ENCODE measurements at regions not wholly inside any gene's neighbourhood (a gene's known extent, or its start where the extent isn't known, plus 50 kb on each side); places are given as distances from the start of the nearest gene placed in this dataset.

DNA sequence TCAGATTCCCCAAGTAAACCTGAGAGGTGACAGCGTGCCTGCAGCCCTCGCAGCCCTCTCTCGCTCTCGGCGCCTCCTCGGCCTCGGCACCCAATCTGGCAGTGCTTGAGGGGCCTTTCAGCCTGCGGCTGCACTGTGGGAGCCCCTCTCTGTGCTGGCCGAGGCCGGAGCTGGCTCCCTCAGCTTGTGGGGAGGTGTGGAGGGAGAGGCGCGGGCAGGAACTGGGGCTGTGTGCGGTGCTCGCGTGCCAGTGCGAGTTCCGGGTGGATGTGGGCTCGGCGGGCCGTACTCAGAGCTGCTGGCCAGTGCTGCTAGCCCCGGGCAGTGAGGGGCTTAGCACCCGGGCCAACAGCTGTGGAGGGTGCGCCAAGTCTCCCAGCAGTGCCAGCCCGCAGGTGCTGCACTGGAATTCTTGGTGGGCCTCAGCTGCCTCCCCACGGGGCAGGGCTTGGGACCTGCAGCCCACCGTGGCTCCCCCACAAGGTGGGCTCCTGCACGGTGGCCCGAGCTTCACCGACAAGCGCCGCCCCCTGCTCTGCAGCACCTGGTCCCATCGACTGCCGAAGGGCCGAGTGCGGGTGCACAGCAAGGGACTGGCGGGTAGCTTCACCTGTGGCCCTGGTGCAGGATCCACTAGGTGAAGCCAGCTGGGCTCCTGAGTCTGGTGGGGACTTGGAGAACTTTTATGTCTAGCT is 809.7 kb upstream of the ADGRB3 start:
- DNase-seq (ENCODE audit: low read depth): no peak
- TF ChIP-seq, protein P1, sequence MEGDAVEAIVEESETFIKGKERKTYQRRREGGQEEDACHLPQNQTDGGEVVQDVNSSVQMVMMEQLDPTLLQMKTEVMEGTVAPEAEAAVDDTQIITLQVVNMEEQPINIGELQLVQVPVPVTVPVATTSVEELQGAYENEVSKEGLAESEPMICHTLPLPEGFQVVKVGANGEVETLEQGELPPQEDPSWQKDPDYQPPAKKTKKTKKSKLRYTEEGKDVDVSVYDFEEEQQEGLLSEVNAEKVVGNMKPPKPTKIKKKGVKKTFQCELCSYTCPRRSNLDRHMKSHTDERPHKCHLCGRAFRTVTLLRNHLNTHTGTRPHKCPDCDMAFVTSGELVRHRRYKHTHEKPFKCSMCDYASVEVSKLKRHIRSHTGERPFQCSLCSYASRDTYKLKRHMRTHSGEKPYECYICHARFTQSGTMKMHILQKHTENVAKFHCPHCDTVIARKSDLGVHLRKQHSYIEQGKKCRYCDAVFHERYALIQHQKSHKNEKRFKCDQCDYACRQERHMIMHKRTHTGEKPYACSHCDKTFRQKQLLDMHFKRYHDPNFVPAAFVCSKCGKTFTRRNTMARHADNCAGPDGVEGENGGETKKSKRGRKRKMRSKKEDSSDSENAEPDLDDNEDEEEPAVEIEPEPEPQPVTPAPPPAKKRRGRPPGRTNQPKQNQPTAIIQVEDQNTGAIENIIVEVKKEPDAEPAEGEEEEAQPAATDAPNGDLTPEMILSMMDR (conservative IDR thresholded peaks at IDR 0.05; ENCODE audit: control insufficient read depth, insufficient read depth, low read depth, low read length): no peak
- H3K4me3 ChIP-seq (ENCODE audit: control insufficient read depth, low read depth, low read length): no peak overlapping the region

DNA sequence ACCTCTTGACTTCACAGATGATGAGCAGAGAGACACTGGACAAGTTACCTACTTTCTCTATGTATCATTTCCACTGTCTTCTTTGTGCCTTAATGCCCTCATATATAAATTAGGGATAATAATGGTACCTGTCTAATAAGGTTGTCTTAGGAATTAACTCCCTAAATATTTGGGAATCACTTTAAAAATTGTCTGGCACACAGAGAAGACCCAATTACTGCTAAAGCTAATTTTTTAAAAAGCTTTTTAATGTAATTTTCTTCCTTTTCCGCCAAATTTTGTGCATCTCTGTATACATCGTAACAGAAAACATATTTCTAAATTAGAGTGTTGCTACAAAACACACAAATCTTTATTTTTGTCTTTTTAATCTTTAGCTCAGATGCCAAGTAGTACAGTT is 816.8 kb upstream of the ADGRB3 start:
- no peak overlapping the region for H3K4me3 ChIP-seq (ENCODE audit: control insufficient read depth, low read depth, low read length)
- DNase-seq (ENCODE audit: low read depth): no peak
- TF ChIP-seq, protein P1 (conservative IDR thresholded peaks at IDR 0.05; ENCODE audit: control insufficient read depth, insufficient read depth, low read depth, low read length): no peak

DNA sequence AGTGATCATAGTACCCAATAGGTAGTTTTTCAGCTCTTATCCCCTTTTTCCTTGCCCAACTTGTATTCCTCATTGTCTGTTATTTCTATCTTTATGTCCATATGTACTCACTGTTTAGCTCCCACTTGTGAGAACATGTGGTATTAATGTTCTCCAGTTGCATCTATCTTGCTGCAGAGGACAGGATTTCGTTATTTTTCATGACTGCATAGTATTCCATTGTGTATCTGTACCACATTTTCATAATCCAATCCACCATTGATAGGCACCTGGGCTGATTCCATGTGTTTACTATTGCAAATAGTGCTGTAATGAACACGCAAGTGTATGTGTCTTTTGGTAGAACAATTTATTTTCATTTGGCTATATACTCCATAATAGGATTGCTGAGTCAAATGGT is 819.5 kb upstream of the ADGRB3 start:
- TF ChIP-seq, protein P1 (conservative IDR thresholded peaks at IDR 0.05; ENCODE audit: control insufficient read depth, insufficient read depth, low read depth, low read length): no peak
- DNase-seq (ENCODE audit: low read depth): no peak
- no peak overlapping the region for H3K4me3 ChIP-seq (ENCODE audit: control insufficient read depth, low read depth, low read length)

DNA sequence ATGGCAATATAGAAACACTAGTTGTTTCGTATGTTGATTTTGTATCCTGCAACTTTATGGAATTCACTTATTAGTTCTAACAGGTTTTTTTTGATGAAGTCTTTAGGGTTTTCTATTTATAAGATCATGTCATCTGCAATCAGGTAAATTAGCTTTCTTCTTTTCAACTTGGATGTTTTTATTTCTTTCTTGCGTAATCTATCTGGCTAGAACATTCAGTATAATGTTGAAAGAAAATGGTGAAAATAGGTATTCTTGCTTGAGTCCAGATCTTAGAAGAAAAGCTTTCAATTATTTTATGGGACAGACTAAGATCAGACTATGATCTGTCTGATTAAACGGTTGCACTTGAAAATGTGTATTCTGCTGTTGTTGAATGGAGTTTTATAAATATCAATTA is 820.8 kb upstream of the ADGRB3 start:
- TF ChIP-seq, protein P1 (conservative IDR thresholded peaks at IDR 0.05; ENCODE audit: control insufficient read depth, insufficient read depth, low read depth, low read length): no peak
- DNase-seq (ENCODE audit: low read depth): no peak

DNA sequence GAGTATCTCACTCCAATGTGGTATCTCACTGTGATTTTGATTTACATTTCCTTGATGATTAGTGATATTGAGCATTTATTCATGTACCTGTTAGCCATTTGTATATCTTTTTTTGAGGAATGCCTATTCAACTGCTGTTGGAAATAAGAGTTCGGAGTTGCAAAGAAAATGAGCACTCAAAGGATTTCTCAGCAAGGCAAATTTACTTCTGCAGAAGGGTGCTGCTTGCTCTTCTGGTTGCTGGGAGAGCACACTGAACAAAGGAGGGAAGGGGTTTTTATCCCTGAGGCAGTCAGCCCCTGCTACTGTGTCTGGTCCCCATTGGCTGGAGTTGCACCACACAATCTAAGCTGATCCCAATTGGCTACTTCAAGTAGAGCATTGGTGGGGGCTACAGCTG is 822.4 kb upstream of the ADGRB3 start:
- DNase-seq (ENCODE audit: low read depth): no peak
- H3K4me3 ChIP-seq (ENCODE audit: control insufficient read depth, low read depth, low read length): no peak overlapping the region
- TF ChIP-seq, protein P1 (conservative IDR thresholded peaks at IDR 0.05; ENCODE audit: control insufficient read depth, insufficient read depth, low read depth, low read length): no peak

More for the DNA sequence above, 820.8 kb upstream of the ADGRB3 start:
- H3K4me3 ChIP-seq (ENCODE audit: control insufficient read depth, low read depth, low read length): no peak overlapping the region

DNA sequence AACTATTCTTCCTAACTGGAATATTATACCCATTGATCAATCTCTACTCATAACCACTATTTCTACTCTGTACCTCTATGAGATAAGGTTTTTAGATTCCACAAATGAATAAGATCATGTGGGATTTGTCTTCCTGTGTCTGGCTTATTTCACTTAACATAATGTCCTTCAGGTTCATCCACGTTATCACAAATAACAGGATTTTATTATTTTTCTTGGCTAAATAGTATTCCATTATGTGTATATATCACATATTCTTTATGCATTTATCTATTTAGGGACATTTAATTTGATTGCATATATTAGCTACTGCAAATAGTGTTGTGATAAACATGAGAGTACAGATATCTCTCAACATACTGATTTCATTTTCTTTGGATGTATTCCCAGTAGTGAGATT is 823.0 kb upstream of the ADGRB3 start:
- DNase-seq (ENCODE audit: low read depth): no peak
- no peak overlapping the region for H3K4me3 ChIP-seq (ENCODE audit: control insufficient read depth, low read depth, low read length)
- TF ChIP-seq, protein P1 (conservative IDR thresholded peaks at IDR 0.05; ENCODE audit: control insufficient read depth, insufficient read depth, low read depth, low read length): no peak
